ENCODE measurements at regions not wholly inside any gene's neighbourhood (a gene's known extent, or its start where the extent isn't known, plus 50 kb on each side); places are given as distances from the start of the nearest gene placed in this dataset.

DNA sequence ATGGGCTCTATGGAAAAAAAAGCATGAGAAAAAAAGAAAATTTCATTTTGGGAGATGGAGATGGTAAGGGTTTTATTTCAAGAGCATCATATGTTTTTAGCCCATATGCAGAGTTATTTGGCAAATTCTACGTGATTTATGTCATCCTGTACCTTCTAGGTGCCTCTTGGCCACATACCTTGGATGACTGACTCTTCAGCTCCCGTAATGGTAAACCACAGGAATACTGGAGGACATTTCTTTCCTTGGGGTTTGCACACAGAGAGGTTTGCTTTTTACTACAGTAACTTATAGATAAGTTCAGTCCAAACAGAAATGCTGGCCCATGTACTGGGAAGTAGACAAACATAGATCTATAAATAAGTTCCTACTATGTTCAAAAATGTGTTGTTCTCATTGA lies 132.2 kb downstream of the SH3BGRL2 start:
- H2AK9ac ChIP-seq (replicated peaks; ENCODE audit: low read depth, low read length, poor library complexity): no peak overlapping the region

More for the DNA sequence above, 132.2 kb downstream of the SH3BGRL2 start:
- H2AFZ ChIP-seq (replicated peaks; ENCODE audit: low read length, poor library complexity): no peak overlapping the region
- BruUV-seq (replicated peaks): no TSS peak
- ChIA-PET CTCF (interaction anchor here (1.2 kb wide), 1 partner anchor 193 kb away, joined by 3 read pairs; no protein-coding TSS in a partner anchor), POLR2A (ENCODE audit: unreplicated experiment) (no interaction called here)
- no peaks in the 10 kb centered on the region for H4K20me1 ChIP-seq (ENCODE audit: insufficient read depth, low read length)
- no peak overlapping the region for H2AK5ac ChIP-seq (ENCODE audit: low read depth, low read length)
- H2BK15ac ChIP-seq (ENCODE audit: low read depth, low read length): no peak overlapping the region
- no peak overlapping the region for H2BK20ac ChIP-seq (ENCODE audit: low read depth, low read length)
- H2BK5ac ChIP-seq (ENCODE audit: low read depth, low read length, poor library complexity, severe bottlenecking): no peak overlapping the region
- no peaks in the 10 kb centered on the region for H3K79me1 ChIP-seq (ENCODE audit: low read depth in 1 of 2, low read length in 2 of 2)
- no peak overlapping the region for H3K4me2 ChIP-seq (ENCODE audit: low read depth, low read length)
- H3K14ac ChIP-seq (replicated peaks; ENCODE audit: low read depth, low read length): no peak overlapping the region
- no CpG with 5 or more reads among the region's 2 CpGs for WGBS, 2 experiments (ENCODE audit: extremely low coverage in 2 of 2, insufficient read length in 1 of 2)
- H3K36me3 ChIP-seq (ENCODE audit: control insufficient read depth, insufficient read depth, low read length): no peaks in the 10 kb centered on the region
- H3K27me3 ChIP-seq (ENCODE audit: control insufficient read depth, insufficient read depth, low read length): no peaks in the 10 kb centered on the region; the same call in 1 of the 2 replicates
- no peak overlapping the region for H3K4ac ChIP-seq (ENCODE audit: low read depth, low read length)
- H3K18ac ChIP-seq (ENCODE audit: low read depth, low read length): no peak overlapping the region
- no peak for TF ChIP-seq MXI1 (IDR thresholded peaks at IDR 0.05; ENCODE audit: borderline replicate concordance, low read depth, low read length)
- TF ChIP-seq ELK1 (IDR thresholded peaks at IDR 0.05; ENCODE audit: borderline replicate concordance, low read depth, low read length): no peak
- no peak for TF ChIP-seq RCOR1 (IDR thresholded peaks at IDR 0.05; ENCODE audit: insufficient replicate concordance, low read length)
- no peak for TF ChIP-seq RFX5 (IDR thresholded peaks at IDR 0.05; ENCODE audit: low read depth, low read length)
- no peak for TF ChIP-seq FOS (IDR thresholded peaks at IDR 0.05; ENCODE audit: low read depth, low read length)
- no peak for TF ChIP-seq POLR2A (IDR thresholded peaks at IDR 0.05; ENCODE audit: low read depth, low read length)
- TF ChIP-seq CEBPB (IDR thresholded peaks at IDR 0.05; ENCODE audit: low read depth, low read length): no peak
- H3K9ac ChIP-seq (ENCODE audit: low read depth, low read length): no peak overlapping the region
- dilution Hi-C loops (cut with HindIII; ENCODE audit: low sequenced_read_pairs, unreplicated experiment): no loop called here
- H3K9me3 ChIP-seq (ENCODE audit: control insufficient read depth, insufficient read depth, low read length): no peaks in the 10 kb centered on the region
- no peak overlapping the region for H3K23ac ChIP-seq (ENCODE audit: low read depth, low read length)
- H2BK120ac ChIP-seq (ENCODE audit: low read depth, low read length): no peak overlapping the region
- in situ Hi-C loops (cut with MboI; ENCODE audit: low sequenced_read_pairs): no loop called here
- H3K56ac ChIP-seq (ENCODE audit: extremely low read depth, insufficient read depth, low read length): no peak overlapping the region
- intact Hi-C loops (cut with micrococcal nuclease): no loop called here
- no peak overlapping the region for H3K4me3 ChIP-seq (ENCODE audit: insufficient read depth, low read depth, low read length)
- no peak overlapping the region for H4K8ac ChIP-seq (ENCODE audit: low read depth in 2 of 2, low read length in 2 of 2)
- no peak overlapping the region for H4K5ac ChIP-seq (ENCODE audit: low read depth, low read length)
- DNase-seq (no peak), ATAC-seq (ENCODE audit: low read depth) (no peak)
- H3K4me1 ChIP-seq (ENCODE audit: control insufficient read depth, insufficient read depth, low read length): no peaks in the 10 kb centered on the region
- no peak overlapping the region for H4K91ac ChIP-seq (ENCODE audit: insufficient read depth, low read depth, low read length)
- no peaks in the 10 kb centered on the region for H3K9me1 ChIP-seq (ENCODE audit: insufficient read depth, low read length)
- H3K27ac ChIP-seq (ENCODE audit: insufficient read depth, low read length): no peak overlapping the region
